ENCODE measurements at regions not wholly inside any gene's neighbourhood (a gene's known extent, or its start where the extent isn't known, plus 50 kb on each side); places are given as distances from the start of the nearest gene placed in this dataset.

- H4K8ac ChIP-seq (ENCODE audit: extremely low read depth, insufficient read depth, low read length), result no peak overlapping the region
- ChIA-PET CTCF (ENCODE audit: partially characterized antibody) (no interaction called here), POLR2A (ENCODE audit: partially characterized antibody) (no interaction called here)
- H2BK20ac ChIP-seq (ENCODE audit: low read length), result no peak overlapping the region
- H2AK5ac ChIP-seq (ENCODE audit: low read depth, low read length), result no peak overlapping the region
- no peak overlapping the region for H2AFZ ChIP-seq (ENCODE audit: low read length)
- no peaks in the 10 kb centered on the region for H3K27me3 ChIP-seq (replicated peaks in 1 of 4; ENCODE audit: control insufficient read depth in 3 of 4, extremely low read depth in 1 of 4, insufficient read depth in 3 of 4, low read length in 3 of 4)
- 94% methylated on average over 2 of the region's 2 CpGs; no CpG with 5 or more reads in 1 of the 2 experiments for WGBS, 2 experiments (ENCODE audit: extremely low coverage in 1 of 2, insufficient coverage in 1 of 2, insufficient read length in 1 of 2, insufficient replicate concordance in 2 of 2, low coverage in 1 of 2, low lambda C conversion rate in 2 of 2, missing lambda C conversion rate in 1 of 2)
- FAIRE-seq, result no peak
- H2BK15ac ChIP-seq (ENCODE audit: low read length), result no peak overlapping the region
- H3K27ac ChIP-seq (ENCODE audit: low read depth, low read length), result no peak overlapping the region
- no peak overlapping the region for H2BK120ac ChIP-seq (replicated peaks; ENCODE audit: low read depth, low read length)
- no peak overlapping the region for H3K14ac ChIP-seq (ENCODE audit: insufficient read length)
- H4K91ac ChIP-seq (replicated peaks; ENCODE audit: insufficient read length, low read length), result no peak overlapping the region
- H3K23me2 ChIP-seq (ENCODE audit: low read depth, low read length), result no peaks in the 10 kb centered on the region
- H3K79me1 ChIP-seq (ENCODE audit: low read depth, low read length), result no peaks in the 10 kb centered on the region
- H3K56ac ChIP-seq (replicated peaks; ENCODE audit: insufficient read length, low read depth, low read length), result no peak overlapping the region
- H3K18ac ChIP-seq (ENCODE audit: extremely low read depth, low read length), result no peak overlapping the region
- H3K9ac ChIP-seq (replicated peaks in 1 of 4; ENCODE audit: extremely low read depth in 1 of 4, low read depth in 3 of 4, low read length in 3 of 4), result no peak overlapping the region
- no peak overlapping the region for H3K4me3 ChIP-seq (ENCODE audit: extremely low read depth in 1 of 4, insufficient read depth in 2 of 4, low read depth in 3 of 4, low read length in 4 of 4)
- no peaks in the 10 kb centered on the region for H4K20me1 ChIP-seq (replicated peaks in 1 of 2; ENCODE audit: control insufficient read depth in 1 of 2, insufficient read depth in 2 of 2, low read length in 2 of 2)
- H3K79me2 ChIP-seq (ENCODE audit: control insufficient read depth in 1 of 2, insufficient read depth in 2 of 2, low read length in 2 of 2), result no peaks in the 10 kb centered on the region
- DNase-seq (ENCODE audit: low read depth in 1 of 2, low spot score in 2 of 2), result no peak
- H3K36me3 ChIP-seq (ENCODE audit: control insufficient read depth in 2 of 4, insufficient read depth in 4 of 4, low read length in 3 of 4), result no peaks in the 10 kb centered on the region
- H3K4ac ChIP-seq (replicated peaks; ENCODE audit: insufficient read length, low read depth, low read length), result no peak overlapping the region
- no peak overlapping the region for H3K23ac ChIP-seq (ENCODE audit: insufficient read length)
- TF ChIP-seq SAP30 (IDR thresholded peaks at IDR 0.05; ENCODE audit: insufficient read depth, insufficient replicate concordance, low read length), result no peak
- TF ChIP-seq ASH2L (IDR thresholded peaks at IDR 0.05; ENCODE audit: low read length), result no peak
- TF ChIP-seq SP2 (IDR thresholded peaks at IDR 0.05; ENCODE audit: low read length), result no peak
- no peak for TF ChIP-seq CEBPB (IDR thresholded peaks at IDR 0.05; ENCODE audit: low read depth, low read length)
- no peak for TF ChIP-seq BCL11A (IDR thresholded peaks at IDR 0.05; ENCODE audit: low read depth in 2 of 2, low read length in 2 of 2)
- no peak for TF ChIP-seq KDM4A (IDR thresholded peaks at IDR 0.05; ENCODE audit: low read depth, low read length, severe bottlenecking)
- no peak for TF ChIP-seq PHF8 (conservative IDR thresholded peaks at IDR 0.05; ENCODE audit: low read depth, low read length)
- no peak overlapping the region for H3K4me2 ChIP-seq (ENCODE audit: insufficient read depth in 1 of 2, low read depth in 2 of 2, low read length in 2 of 2)
- H3K9me3 ChIP-seq (ENCODE audit: insufficient read depth in 2 of 2, low read depth in 1 of 2, low read length in 1 of 2), result no peaks in the 10 kb centered on the region
- no peak overlapping the region for H4K5ac ChIP-seq (ENCODE audit: insufficient read length, low read depth, low read length)
- H2BK12ac ChIP-seq (ENCODE audit: low read depth, low read length), result no peak overlapping the region
- no peak overlapping the region for H2BK5ac ChIP-seq (ENCODE audit: low read depth, low read length)
- no peaks in the 10 kb centered on the region for H3K4me1 ChIP-seq (replicated peaks in 1 of 4; ENCODE audit: control insufficient read depth in 3 of 4, insufficient read depth in 4 of 4, low read length in 3 of 4)
Observed at GRCh38 chrX:97787849-97788248, 904.1 kb downstream of the RPA4 start.
